ENCODE measurements at regions not wholly inside any gene's neighbourhood (a gene's known extent, or its start where the extent isn't known, plus 50 kb on each side); places are given as distances from the start of the nearest gene placed in this dataset.
A peak's percentile ranks its signal among the peaks of the same experiment; 100 is the strongest.

GRCh38 chr5:21154526-21154925 lies 1166.5 kb upstream of the CDH18 start:
- Histone ChIP-seq H3K4me3 (no peak overlapping the region), H3K9me3 (no peaks in the 10 kb centered on the region), H3K27ac (no peak overlapping the region), H3K27me3 (no peaks in the 10 kb centered on the region), H3K4me1 (no peaks in the 10 kb centered on the region), H3K36me3 (no peaks in the 10 kb centered on the region)
- 61 to 85% methylated on average over 2 of the region's 2 CpGs for WGBS, 2 donors
- intact Hi-C loops (cut with DNase I): no loop called here
- no peak for TF ChIP-seq CTCF (IDR thresholded peaks at IDR 0.05)
- ATAC-seq (no peak), DNase-seq (no peak), FAIRE-seq (no peak)

DNA sequence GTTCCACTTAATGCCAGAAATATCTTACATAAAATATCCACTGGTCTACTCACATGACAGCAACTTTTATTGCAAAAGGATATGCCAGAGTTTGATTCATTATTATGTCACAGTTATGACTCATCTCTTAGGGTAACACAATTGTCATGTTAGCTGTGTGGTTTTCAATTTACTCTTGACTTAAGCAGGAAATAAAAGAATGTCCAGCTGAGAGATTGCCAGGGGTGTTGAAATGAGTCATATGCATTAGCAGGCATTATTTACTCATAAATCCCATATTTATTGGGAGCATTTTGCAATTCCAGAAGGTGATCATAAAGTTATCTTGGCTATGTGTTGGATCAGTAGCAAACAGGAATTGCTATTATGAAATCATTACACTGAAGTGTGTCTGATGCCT lies 1164.6 kb upstream of the CDH18 start:
- Histone ChIP-seq H3K4me1 (no peaks in the 10 kb centered on the region), H3K4me3 (no peak overlapping the region), H3K27me3 (no peaks in the 10 kb centered on the region), H3K9me3 (no peaks in the 10 kb centered on the region), H3K36me3 (no peaks in the 10 kb centered on the region), H3K27ac (no peak overlapping the region)
- FAIRE-seq (no peak), DNase-seq (no peak), ATAC-seq (peak in 2 of 4 donors; percentile 22 to 78)
- intact Hi-C loops (cut with DNase I): no loop called here
- no peak for TF ChIP-seq CTCF (IDR thresholded peaks at IDR 0.05)

DNA sequence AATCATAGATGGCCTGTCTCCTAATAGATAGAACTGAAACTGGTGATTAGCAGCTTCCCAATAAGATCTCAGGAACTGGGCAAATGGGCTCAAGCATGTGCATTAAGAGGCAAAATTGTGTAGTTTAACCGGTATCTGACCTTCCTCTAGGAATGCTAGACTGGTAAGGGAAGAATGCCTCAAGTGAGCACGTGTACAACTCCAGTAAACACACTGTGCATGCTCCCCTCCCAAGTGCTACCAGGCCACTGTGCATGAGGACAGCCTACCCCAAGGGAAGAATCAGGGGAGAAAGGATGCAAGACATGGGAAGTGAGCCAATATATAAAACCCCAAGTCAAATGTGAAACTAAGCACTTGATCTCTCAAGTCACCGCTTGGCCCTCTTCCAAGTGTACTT lies 1157.4 kb upstream of the CDH18 start:
- Histone ChIP-seq H3K4me1 (no peaks in the 10 kb centered on the region), H3K27me3 (no peaks in the 10 kb centered on the region), H3K4me3 (no peak overlapping the region), H3K27ac (no peak overlapping the region), H3K36me3 (no peaks in the 10 kb centered on the region), H3K9me3 (no peaks in the 10 kb centered on the region)
- TF ChIP-seq CTCF (IDR thresholded peaks at IDR 0.05): no peak
- no peak for ATAC-seq
- no peak for FAIRE-seq
- intact Hi-C loops (cut with DNase I): no loop called here
- WGBS, 2 donors: 51 to 76% methylated on average over 3 of the region's 3 CpGs
- DNase-seq: no peak

DNA sequence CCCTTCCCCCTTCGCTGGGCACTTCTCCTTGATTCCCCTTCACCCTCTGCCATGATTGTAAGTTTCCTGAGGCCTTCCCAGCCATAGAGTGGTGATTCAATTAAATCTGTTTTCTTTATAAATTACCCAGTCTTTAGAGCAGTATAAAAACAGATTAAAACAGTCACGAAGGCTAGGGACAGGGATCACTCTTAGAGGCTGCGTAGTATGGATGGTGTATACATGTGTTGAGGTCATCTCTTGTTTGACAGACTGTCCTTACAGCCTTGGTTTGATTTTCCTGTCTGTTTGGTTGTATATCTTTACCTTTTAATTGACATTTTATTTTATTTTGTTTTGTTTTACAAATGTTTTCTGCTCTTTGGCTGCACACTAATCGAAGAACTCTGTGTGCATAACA lies 1155.7 kb upstream of the CDH18 start:
- ATAC-seq (no peak), FAIRE-seq (no peak)
- intact Hi-C loops (cut with DNase I): no loop called here

DNA sequence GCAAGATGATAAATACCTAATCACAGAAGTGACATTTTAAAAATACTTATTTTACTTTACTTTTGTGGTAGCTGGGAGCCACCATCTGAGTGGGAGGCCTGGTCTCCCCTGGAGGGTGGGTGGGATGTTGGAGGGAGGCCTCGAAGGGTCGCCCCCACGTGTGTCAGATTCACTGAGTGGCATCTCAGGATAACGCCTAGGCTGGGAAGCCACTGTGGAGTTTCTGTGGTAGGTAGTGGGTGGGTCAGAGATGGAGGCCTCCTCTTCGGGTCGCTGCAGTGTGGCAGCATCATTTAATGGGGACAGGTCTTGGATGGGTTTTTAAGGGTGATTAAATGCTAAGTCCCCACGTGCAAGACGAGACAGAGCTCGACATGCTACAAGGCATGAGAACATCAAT lies 1154.8 kb upstream of the CDH18 start:
- TF ChIP-seq CTCF (IDR thresholded peaks at IDR 0.05): no peak
- ATAC-seq: no peak
- H3K4me1 ChIP-seq: no peaks in the 10 kb centered on the region

More for the DNA sequence above, 1155.7 kb upstream of the CDH18 start:
- no peaks in the 10 kb centered on the region for H3K4me1 ChIP-seq
- no peaks in the 10 kb centered on the region for H3K27me3 ChIP-seq
- H3K36me3 ChIP-seq: no peaks in the 10 kb centered on the region
- no peak for DNase-seq
- no peak for TF ChIP-seq CTCF (IDR thresholded peaks at IDR 0.05)
- no peaks in the 10 kb centered on the region for H3K9me3 ChIP-seq
- no peak overlapping the region for H3K27ac ChIP-seq
- WGBS, 2 donors: 73 to 82% methylated on average over 4 of the region's 4 CpGs
- H3K4me3 ChIP-seq: no peak overlapping the region

More for the DNA sequence above, 1154.8 kb upstream of the CDH18 start:
- no peaks in the 10 kb centered on the region for H3K27me3 ChIP-seq
- no peak overlapping the region for H3K27ac ChIP-seq
- DNase-seq: no peak
- FAIRE-seq: no peak
- 81 to 90% methylated on average over 9 of the region's 9 CpGs for WGBS, 2 donors
- no peak overlapping the region for H3K4me3 ChIP-seq
- intact Hi-C loops (cut with DNase I): no loop called here
- no peaks in the 10 kb centered on the region for H3K36me3 ChIP-seq
- no peaks in the 10 kb centered on the region for H3K9me3 ChIP-seq
